H1 (cell line): ENCODE measurements at regions not wholly inside any gene's neighbourhood (a gene's known extent, or its start where the extent isn't known, plus 50 kb on each side); places are given as distances from the start of the nearest gene placed in this dataset.

ENCODE experiments used
- CTCF ChIA-PET: fragments of 300-600 bp; sonication (Branson Sonifier 250); formaldehyde crosslinking; loops from one replicate; lab custom pipeline; 2021; ENCODE audit not compliant: partially characterized antibody; lab: Charles Lee
- POLR2A ChIA-PET: fragments of 300-600 bp; sonication (Branson Sonifier 250); formaldehyde crosslinking; loops from one replicate; lab custom pipeline; 2021; ENCODE audit warnings: inconsistent platforms; ENCODE audit not compliant: partially characterized antibody; lab: Charles Lee
- DNase-seq, 2 experiments: peaks; one replicate each; pipeline versions ENCODE4 v3.0.0 to v3.0.0-alpha.2; 2010 to 2022; ENCODE audit warnings: low spot score in 2 of 2, low read depth in 1 of 2, mixed read lengths in 1 of 2
- FAIRE-seq: peaks from 2 replicates; lab custom pipeline; 2011; peaks lifted over from hg19 to GRCh38; lab: Jason Lieb, UNC
- H2AFZ ChIP-seq: 2 replicates; pipeline ENCODE4 v1.8.1; 2012; ENCODE audit warnings: low read length, inconsistent platforms
- H2AK5ac ChIP-seq: 2 replicates; pipeline ENCODE4 v1.6.1; 2013; ENCODE audit warnings: low read depth, low read length
- H2BK120ac ChIP-seq: replicated peaks from 2 replicates; pipeline ENCODE3; 2013; ENCODE audit warnings: low read depth, low read length, inconsistent platforms
- H2BK12ac ChIP-seq: 2 replicates; pipeline ENCODE4 v1.6.1; 2013; ENCODE audit warnings: low read depth, low read length
- H2BK15ac ChIP-seq: 2 replicates; pipeline ENCODE4 v1.6.1; 2013; ENCODE audit warnings: low read length
- H2BK20ac ChIP-seq: 2 replicates; pipeline ENCODE4 v1.6.1; 2013; ENCODE audit warnings: low read length
- H2BK5ac ChIP-seq: 2 replicates; pipeline ENCODE4 v1.6.1; 2013; ENCODE audit warnings: low read depth, low read length
- H3K14ac ChIP-seq: 2 replicates; pipeline ENCODE4 v1.6.1; 2013; ENCODE audit warnings: inconsistent platforms; ENCODE audit not compliant: insufficient read length
- H3K18ac ChIP-seq: 2 replicates; pipeline ENCODE4 v1.6.1; 2013; ENCODE audit warnings: low read length; ENCODE audit errors: extremely low read depth
- H3K23ac ChIP-seq: 2 replicates; pipeline ENCODE4 v1.6.1; 2013; ENCODE audit warnings: inconsistent platforms; ENCODE audit not compliant: insufficient read length
- H3K23me2 ChIP-seq: 2 replicates; pipeline ENCODE4 v1.6.1; 2013; ENCODE audit warnings: low read depth, low read length
- H3K27ac ChIP-seq: 2 replicates; pipeline ENCODE4 v1.6.1; 2011; ENCODE audit warnings: low read depth, low read length, inconsistent platforms
- H3K27me3 ChIP-seq, 4 experiments: replicated peaks in 1 of 4; 1 replicate in 1 of 4; 2 replicates in 3 of 4; pipeline versions ENCODE4 v1.6.1 to v1.8.1; 2011 to 2013; ENCODE audit warnings: low read length in 3 of 4, mild to moderate bottlenecking in 3 of 4, inconsistent platforms in 2 of 4, mixed read lengths in 2 of 4, moderate library complexity in 1 of 4; ENCODE audit not compliant: control insufficient read depth in 3 of 4, insufficient read depth in 3 of 4; ENCODE audit errors: extremely low read depth in 1 of 4
- H3K36me3 ChIP-seq, 4 experiments: 2 replicates each; pipeline versions ENCODE4 v1.6.1 to v1.8.1; 2011 to 2013; ENCODE audit warnings: mild to moderate bottlenecking in 4 of 4, low read length in 3 of 4, moderate library complexity in 2 of 4, control low read depth in 1 of 4, inconsistent platforms in 1 of 4; ENCODE audit not compliant: insufficient read depth in 4 of 4, control insufficient read depth in 2 of 4
- H3K4ac ChIP-seq: replicated peaks from 2 replicates; pipeline ENCODE3; 2013; ENCODE audit warnings: low read length, low read depth, mixed read lengths, inconsistent platforms; ENCODE audit not compliant: insufficient read length
- H3K4me1 ChIP-seq, 4 experiments: replicated peaks in 1 of 4; 1 replicate in 1 of 4; 2 replicates in 3 of 4; pipeline versions ENCODE4 v1.6.1 to v1.8.1; 2011 to 2013; ENCODE audit warnings: low read length in 3 of 4, inconsistent platforms in 2 of 4, mixed read lengths in 1 of 4; ENCODE audit not compliant: insufficient read depth in 4 of 4, control insufficient read depth in 3 of 4
- H3K4me2 ChIP-seq, 2 experiments: 2 replicates each; pipeline versions ENCODE4 v1.6.1 to v1.8.1; 2011 to 2013; ENCODE audit warnings: low read depth in 2 of 2, low read length in 2 of 2, control low read depth in 1 of 2, inconsistent platforms in 1 of 2, mild to moderate bottlenecking in 1 of 2; ENCODE audit not compliant: insufficient read depth in 1 of 2
- H3K4me3 ChIP-seq, 4 experiments: fragments of 200-600, 300-600 bp in 1 of 4; sonication (generic), shearing (Covaris generic), sonication (Bioruptor Twin) in 1 of 4; 2 replicates each; pipeline versions ENCODE4 v1.5.1 to v1.8.1; 2011 to 2016; ENCODE audit warnings: low read length in 4 of 4, low read depth in 3 of 4, control low read depth in 2 of 4, inconsistent platforms in 2 of 4, mild to moderate bottlenecking in 2 of 4, mixed read lengths in 1 of 4, moderate library complexity in 1 of 4; ENCODE audit not compliant: insufficient read depth in 2 of 4; ENCODE audit errors: extremely low read depth in 1 of 4
- H3K56ac ChIP-seq: replicated peaks from 2 replicates; pipeline ENCODE3; 2013; ENCODE audit warnings: low read depth, mild to moderate bottlenecking, mixed read lengths, low read length, inconsistent platforms; ENCODE audit not compliant: insufficient read length
- H3K79me1 ChIP-seq: 2 replicates; pipeline ENCODE4 v1.6.1; 2013; ENCODE audit warnings: low read depth, low read length, control low read depth
- H3K79me2 ChIP-seq, 2 experiments: 2 replicates each; pipeline versions ENCODE4 v1.6.1 to v1.8.1; 2012 to 2013; ENCODE audit warnings: low read length in 2 of 2, mild to moderate bottlenecking in 2 of 2, inconsistent platforms in 1 of 2; ENCODE audit not compliant: insufficient read depth in 2 of 2, control insufficient read depth in 1 of 2
- H3K9ac ChIP-seq, 4 experiments: replicated peaks in 1 of 4; 1 replicate in 1 of 4; 2 replicates in 3 of 4; pipeline versions ENCODE4 v1.6.1 to v1.8.1; 2011 to 2013; ENCODE audit warnings: low read depth in 3 of 4, low read length in 3 of 4, control low read depth in 2 of 4, mild to moderate bottlenecking in 2 of 4, moderate library complexity in 2 of 4, inconsistent platforms in 1 of 4; ENCODE audit errors: extremely low read depth in 1 of 4
- H3K9me3 ChIP-seq, 2 experiments: 2 replicates each; pipeline versions ENCODE4 v1.6.1 to v1.8.1; 2012 to 2013; ENCODE audit warnings: mild to moderate bottlenecking in 2 of 2, moderate library complexity in 2 of 2, control low read depth in 1 of 2, inconsistent platforms in 1 of 2, low read depth in 1 of 2, low read length in 1 of 2, mixed read lengths in 1 of 2; ENCODE audit not compliant: insufficient read depth in 2 of 2
- H4K20me1 ChIP-seq, 2 experiments: replicated peaks in 1 of 2; 2 replicates each; pipeline versions ENCODE3 to v1.8.1; 2011 to 2013; ENCODE audit warnings: inconsistent platforms in 2 of 2, low read length in 2 of 2, mild to moderate bottlenecking in 1 of 2; ENCODE audit not compliant: insufficient read depth in 2 of 2, control insufficient read depth in 1 of 2
- H4K5ac ChIP-seq: 2 replicates; pipeline ENCODE4 v1.6.1; 2013; ENCODE audit warnings: low read length, low read depth, mixed read lengths, inconsistent platforms; ENCODE audit not compliant: insufficient read length
- H4K8ac ChIP-seq: 2 replicates; pipeline ENCODE4 v1.8.0; 2013; ENCODE audit warnings: mild to moderate bottlenecking, moderate library complexity, low read length, inconsistent platforms; ENCODE audit not compliant: insufficient read depth; ENCODE audit errors: extremely low read depth
- H4K91ac ChIP-seq: replicated peaks from 2 replicates; pipeline ENCODE3; 2013; ENCODE audit warnings: low read length, mixed read lengths, inconsistent platforms; ENCODE audit not compliant: insufficient read length
- ATF3 ChIP-seq: IDR thresholded peaks from 2 replicates; pipeline ENCODE4 v1.6.1; 2011; ENCODE audit warnings: low read depth, mild to moderate bottlenecking, low read length; ENCODE audit not compliant: insufficient read depth
- CBX8 ChIP-seq: fragments of 300-800, 300-1000 bp; sonication (generic); IDR thresholded peaks from 2 replicates; pipeline ENCODE4 v1.7.1; 2016; ENCODE audit warnings: low read depth, low read length, borderline replicate concordance
- CEBPB ChIP-seq: IDR thresholded peaks from 2 replicates; pipeline ENCODE4 v1.6.1; 2012; ENCODE audit warnings: low read depth, low read length
- CTBP2 ChIP-seq: IDR thresholded peaks from 2 replicates; pipeline ENCODE4 v1.7.0; 2011; ENCODE audit warnings: borderline replicate concordance, mild to moderate bottlenecking, moderate library complexity, mixed read lengths, low read length; ENCODE audit not compliant: insufficient read depth, insufficient read length
- CTCF ChIP-seq, 3 experiments: IDR thresholded peaks; 1 replicate in 2 of 3; 2 replicates in 1 of 3; pipeline versions ENCODE4 v1.5.1 to v1.6.1; 2011; ENCODE audit warnings: low read length in 3 of 3, mild to moderate bottlenecking in 3 of 3, inconsistent platforms in 2 of 3, low read depth in 1 of 3, moderate library complexity in 1 of 3; ENCODE audit not compliant: insufficient read depth in 1 of 3; ENCODE audit errors: control extremely low read depth in 1 of 3
- FOSL1 ChIP-seq: IDR thresholded peaks from 2 replicates; pipeline ENCODE4 v1.6.1; 2011; ENCODE audit warnings: mild to moderate bottlenecking, low read depth, low read length, moderate library complexity; ENCODE audit not compliant: insufficient read depth
- KDM1A ChIP-seq: fragments of 200-600, 300-600 bp; sonication (generic); IDR thresholded peaks from 2 replicates; pipeline ENCODE4 v1.7.1; 2016; ENCODE audit warnings: mild to moderate bottlenecking, low read length, borderline replicate concordance
- KDM5A ChIP-seq: fragments of 200-600 bp; IDR thresholded peaks from 2 replicates; pipeline ENCODE4 v1.7.1; 2012; ENCODE audit warnings: mild to moderate bottlenecking, low read length, inconsistent platforms, mixed read lengths
- NRF1 ChIP-seq: IDR thresholded peaks from 2 replicates; pipeline ENCODE4 v1.6.1; 2011; ENCODE audit warnings: mild to moderate bottlenecking, low read depth, low read length, improper control_type of control experiment
- POLR2A ChIP-seq, 2 experiments: IDR thresholded peaks; 1 replicate in 1 of 2; 2 replicates in 1 of 2; pipeline ENCODE4 v1.6.1; 2011; ENCODE audit warnings: low read depth in 2 of 2, low read length in 2 of 2, mild to moderate bottlenecking in 2 of 2; ENCODE audit errors: control extremely low read depth in 1 of 2
- TEAD4 ChIP-seq: IDR thresholded peaks from 2 replicates; pipeline ENCODE4 v1.6.1; 2012; ENCODE audit warnings: low read depth, low read length, inconsistent platforms, mixed read lengths
- WGBS, 2 experiments: shearing (Covaris generic) in 1 of 2; methylation state at CpG; one replicate each; pipeline versions ENCODE4 v1.1.6 to v1.1.7; 2013 to 2015; ENCODE audit warnings: low lambda C conversion rate in 2 of 2, mixed read lengths in 2 of 2, inconsistent platforms in 1 of 2, low coverage in 1 of 2, missing lambda C conversion rate in 1 of 2; ENCODE audit not compliant: insufficient replicate concordance in 2 of 2, insufficient coverage in 1 of 2, insufficient read length in 1 of 2; ENCODE audit errors: extremely low coverage in 1 of 2, missing lambda C conversion rate in 1 of 2; 5-methylcytosine and 5-hydroxymethylcytosine counted together

GRCh38 chr13:66117563-66117962 lies 1112.6 kb downstream of the PCDH9 start:
- Histone ChIP-seq H3K23me2 (no peaks in the 10 kb centered on the region), H2BK5ac (no peak overlapping the region), H2BK12ac (no peak overlapping the region), H4K5ac (no peak overlapping the region), H3K4me3 (no peak overlapping the region), H3K27me3 (no peaks in the 10 kb centered on the region), H2BK15ac (no peak overlapping the region), H3K4ac (no peak overlapping the region), H4K8ac (no peak overlapping the region), H3K79me2 (no peaks in the 10 kb centered on the region), H3K79me1 (no peaks in the 10 kb centered on the region), H3K9ac (no peak overlapping the region), H3K23ac (no peak overlapping the region), H3K9me3 (no peaks in the 10 kb centered on the region), H2AFZ (no peak overlapping the region), H2BK20ac (no peak overlapping the region), H3K56ac (no peak overlapping the region), H3K27ac (no peak overlapping the region), H3K4me2 (no peak overlapping the region), H2AK5ac (no peak overlapping the region), H4K20me1 (no peaks in the 10 kb centered on the region), H2BK120ac (no peak overlapping the region), H4K91ac (no peak overlapping the region), H3K14ac (no peak overlapping the region), H3K18ac (no peak overlapping the region), H3K4me1 (no peaks in the 10 kb centered on the region), H3K36me3 (no peaks in the 10 kb centered on the region)
- 93% methylated on average over 4 of the region's 4 CpGs; no CpG with 5 or more reads in 1 of the 2 experiments for WGBS, 2 experiments
- DNase-seq (no peak), FAIRE-seq (no peak)
- POLR2A ChIA-PET: no interaction called here
- CTCF ChIA-PET: no interaction called here
- TF ChIP-seq CBX8 (no peak), ATF3 (no peak), FOSL1 (no peak), CTCF (IDR thresholded peaks at IDR 0.05; ENCODE audit: control extremely low read depth in 1 of 3, insufficient read depth in 1 of 3, low read depth in 1 of 3, low read length in 3 of 3) (no peak), CEBPB (no peak), NRF1 (no peak), KDM5A (no peak), TEAD4 (no peak), POLR2A (IDR thresholded peaks at IDR 0.05; ENCODE audit: control extremely low read depth in 1 of 2, low read depth in 2 of 2, low read length in 2 of 2) (no peak), KDM1A (no peak), CTBP2 (no peak)
